ENCODE measurements at regions not wholly inside any gene's neighbourhood (a gene's known extent, or its start where the extent isn't known, plus 50 kb on each side); places are given as distances from the start of the nearest gene placed in this dataset.

DNA sequence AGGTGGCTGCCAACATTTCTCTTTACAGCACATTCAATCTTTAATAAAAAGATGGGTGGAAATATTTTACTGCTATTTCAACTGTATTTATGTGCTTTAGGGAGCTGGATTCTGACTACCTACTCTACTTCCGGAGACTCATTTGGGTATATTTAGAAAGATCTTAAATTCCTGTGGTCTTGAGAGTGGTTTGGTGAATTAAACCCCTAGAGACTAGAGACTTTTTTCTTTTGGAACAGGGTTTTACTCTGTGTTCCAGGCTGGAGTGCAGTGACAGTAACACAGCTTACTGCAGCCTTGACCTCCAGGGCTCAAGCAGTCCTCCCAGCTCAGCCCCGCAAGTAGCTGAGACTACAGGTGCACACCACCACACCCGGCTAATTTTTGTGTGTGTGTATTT lies 79.0 kb upstream of the HABP2 start:
- TF ChIP-seq, protein P1, sequence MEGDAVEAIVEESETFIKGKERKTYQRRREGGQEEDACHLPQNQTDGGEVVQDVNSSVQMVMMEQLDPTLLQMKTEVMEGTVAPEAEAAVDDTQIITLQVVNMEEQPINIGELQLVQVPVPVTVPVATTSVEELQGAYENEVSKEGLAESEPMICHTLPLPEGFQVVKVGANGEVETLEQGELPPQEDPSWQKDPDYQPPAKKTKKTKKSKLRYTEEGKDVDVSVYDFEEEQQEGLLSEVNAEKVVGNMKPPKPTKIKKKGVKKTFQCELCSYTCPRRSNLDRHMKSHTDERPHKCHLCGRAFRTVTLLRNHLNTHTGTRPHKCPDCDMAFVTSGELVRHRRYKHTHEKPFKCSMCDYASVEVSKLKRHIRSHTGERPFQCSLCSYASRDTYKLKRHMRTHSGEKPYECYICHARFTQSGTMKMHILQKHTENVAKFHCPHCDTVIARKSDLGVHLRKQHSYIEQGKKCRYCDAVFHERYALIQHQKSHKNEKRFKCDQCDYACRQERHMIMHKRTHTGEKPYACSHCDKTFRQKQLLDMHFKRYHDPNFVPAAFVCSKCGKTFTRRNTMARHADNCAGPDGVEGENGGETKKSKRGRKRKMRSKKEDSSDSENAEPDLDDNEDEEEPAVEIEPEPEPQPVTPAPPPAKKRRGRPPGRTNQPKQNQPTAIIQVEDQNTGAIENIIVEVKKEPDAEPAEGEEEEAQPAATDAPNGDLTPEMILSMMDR (conservative IDR thresholded peaks at IDR 0.05; ENCODE audit: low read length), result no peak
- TF ChIP-seq EZH2phosphoT487 (IDR thresholded peaks at IDR 0.05; ENCODE audit: borderline replicate concordance, low read depth, low read length), result no peak
